ENCODE measurements at regions not wholly inside any gene's neighbourhood (a gene's known extent, or its start where the extent isn't known, plus 50 kb on each side); places are given as distances from the start of the nearest gene placed in this dataset.

DNA sequence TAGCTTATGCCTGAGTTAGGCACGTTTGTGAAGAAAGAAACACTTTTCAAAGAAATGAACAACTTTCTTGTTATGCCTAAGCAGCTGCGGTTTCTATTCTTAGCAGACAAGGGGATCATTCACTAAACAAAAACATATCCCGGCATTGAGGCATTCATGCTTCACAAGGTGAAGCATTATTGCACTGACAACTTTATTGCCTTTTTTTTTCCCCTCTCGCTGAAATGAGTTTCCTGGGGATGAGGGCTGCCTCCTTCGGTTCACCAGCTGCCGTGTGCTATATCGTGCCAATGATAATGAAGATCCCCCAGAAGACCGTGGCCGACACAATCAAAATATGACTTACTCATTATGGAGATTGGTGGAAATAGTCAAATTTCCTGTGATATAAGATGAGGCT is 288.2 kb upstream of the ST6GAL2 start:
- no peak overlapping the region for H3K27ac ChIP-seq (ENCODE audit: low read depth, low read length)
- H3K36me3 ChIP-seq (ENCODE audit: control insufficient read depth, low read length), result no peaks in the 10 kb centered on the region
- no peak overlapping the region for H3K4me3 ChIP-seq (ENCODE audit: low read length)
- H3K4me2 ChIP-seq (ENCODE audit: low read length), result no peak overlapping the region
- no peaks in the 10 kb centered on the region for H3K9me3 ChIP-seq (ENCODE audit: control insufficient read depth, insufficient read depth, low read length)
- no peaks in the 10 kb centered on the region for H4K20me1 ChIP-seq (ENCODE audit: control insufficient read depth, insufficient read depth, low read depth, low read length)
- TF ChIP-seq CTCF (IDR thresholded peaks at IDR 0.05; ENCODE audit: low read depth, low read length, poor library complexity, severe bottlenecking) (no peak), EZH2phosphoT487 (IDR thresholded peaks at IDR 0.05; ENCODE audit: borderline replicate concordance, low read length) (no peak)
- H3K27me3 ChIP-seq (ENCODE audit: control insufficient read depth, low read length), result no peaks in the 10 kb centered on the region
- H3K79me2 ChIP-seq (ENCODE audit: control insufficient read depth, low read length), result no peaks in the 10 kb centered on the region
- no peaks in the 10 kb centered on the region for H3F3A ChIP-seq (ENCODE audit: control insufficient read depth, insufficient read depth)
- H3K4me1 ChIP-seq (ENCODE audit: control insufficient read depth, low read length), result no peaks in the 10 kb centered on the region
- no peaks in the 10 kb centered on the region for H3K9me2 ChIP-seq (replicated peaks; ENCODE audit: control insufficient read depth, low read length)

DNA sequence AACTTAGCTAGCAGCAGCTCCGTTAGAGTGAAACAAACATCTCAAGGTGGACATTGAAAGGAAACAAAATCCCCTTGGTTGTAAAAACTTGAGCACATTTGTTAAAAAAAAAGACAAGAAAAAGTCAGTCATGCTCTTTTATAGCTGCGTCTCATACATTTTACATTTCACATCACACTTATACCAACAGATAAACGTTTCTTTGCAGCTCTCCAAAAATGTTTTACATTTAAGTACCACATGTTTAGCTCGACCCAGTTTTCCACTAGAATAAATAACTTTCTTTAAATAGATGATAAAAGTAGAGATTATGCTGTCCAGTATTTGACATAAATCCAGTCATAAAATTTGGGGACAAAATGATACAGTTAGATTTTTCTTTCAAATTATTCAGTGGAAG is 297.0 kb upstream of the ST6GAL2 start:
- Histone ChIP-seq H3K4me3 (ENCODE audit: low read length) (no peak overlapping the region), H3K9me3 (ENCODE audit: control insufficient read depth, insufficient read depth, low read length) (no peaks in the 10 kb centered on the region), H3K36me3 (ENCODE audit: control insufficient read depth, low read length) (no peaks in the 10 kb centered on the region), H3K79me2 (ENCODE audit: control insufficient read depth, low read length) (no peaks in the 10 kb centered on the region), H3K27me3 (ENCODE audit: control insufficient read depth, low read length) (no peaks in the 10 kb centered on the region), H3F3A (ENCODE audit: control insufficient read depth, insufficient read depth) (no peaks in the 10 kb centered on the region), H3K4me1 (ENCODE audit: control insufficient read depth, low read length) (no peaks in the 10 kb centered on the region), H3K4me2 (ENCODE audit: low read length) (no peak overlapping the region), H3K9me2 (replicated peaks; ENCODE audit: control insufficient read depth, low read length) (no peaks in the 10 kb centered on the region), H3K27ac (ENCODE audit: low read depth, low read length) (no peak overlapping the region), H4K20me1 (ENCODE audit: control insufficient read depth, insufficient read depth, low read depth, low read length) (no peaks in the 10 kb centered on the region)
- no peak for TF ChIP-seq EZH2phosphoT487 (IDR thresholded peaks at IDR 0.05; ENCODE audit: borderline replicate concordance, low read length)
- no peak for TF ChIP-seq CTCF (IDR thresholded peaks at IDR 0.05; ENCODE audit: low read depth, low read length, poor library complexity, severe bottlenecking)

GRCh38 chr2:107187870-107188269 is 301.9 kb upstream of the ST6GAL2 start:
- H3K79me2 ChIP-seq (ENCODE audit: control insufficient read depth, low read length), result no peaks in the 10 kb centered on the region
- TF ChIP-seq EZH2phosphoT487 (IDR thresholded peaks at IDR 0.05; ENCODE audit: borderline replicate concordance, low read length), result no peak
- TF ChIP-seq CTCF (IDR thresholded peaks at IDR 0.05; ENCODE audit: low read depth, low read length, poor library complexity, severe bottlenecking), result no peak
- H3F3A ChIP-seq (ENCODE audit: control insufficient read depth, insufficient read depth), result no peaks in the 10 kb centered on the region
- no peaks in the 10 kb centered on the region for H3K4me1 ChIP-seq (ENCODE audit: control insufficient read depth, low read length)
- no peaks in the 10 kb centered on the region for H3K9me2 ChIP-seq (replicated peaks; ENCODE audit: control insufficient read depth, low read length)
- H3K9me3 ChIP-seq (ENCODE audit: control insufficient read depth, insufficient read depth, low read length), result no peaks in the 10 kb centered on the region
- no peaks in the 10 kb centered on the region for H3K36me3 ChIP-seq (ENCODE audit: control insufficient read depth, low read length)
- H3K27ac ChIP-seq (ENCODE audit: low read depth, low read length), result no peak overlapping the region
- no peak overlapping the region for H3K4me3 ChIP-seq (ENCODE audit: low read length)
- H4K20me1 ChIP-seq (ENCODE audit: control insufficient read depth, insufficient read depth, low read depth, low read length), result no peaks in the 10 kb centered on the region
- no peaks in the 10 kb centered on the region for H3K27me3 ChIP-seq (ENCODE audit: control insufficient read depth, low read length)
- no peak overlapping the region for H3K4me2 ChIP-seq (ENCODE audit: low read length)

- H3K4me3 ChIP-seq (ENCODE audit: low read length), result no peak overlapping the region
- no peaks in the 10 kb centered on the region for H3K9me2 ChIP-seq (replicated peaks; ENCODE audit: control insufficient read depth, low read length)
- TF ChIP-seq EZH2phosphoT487 (IDR thresholded peaks at IDR 0.05; ENCODE audit: borderline replicate concordance, low read length), result no peak
- no peak for TF ChIP-seq CTCF (IDR thresholded peaks at IDR 0.05; ENCODE audit: low read depth, low read length, poor library complexity, severe bottlenecking)
- H4K20me1 ChIP-seq (ENCODE audit: control insufficient read depth, insufficient read depth, low read depth, low read length), result no peaks in the 10 kb centered on the region
- no peak overlapping the region for H3K27ac ChIP-seq (ENCODE audit: low read depth, low read length)
- no peaks in the 10 kb centered on the region for H3K9me3 ChIP-seq (ENCODE audit: control insufficient read depth, insufficient read depth, low read length)
- no peak overlapping the region for H3K4me2 ChIP-seq (ENCODE audit: low read length)
- H3K27me3 ChIP-seq (ENCODE audit: control insufficient read depth, low read length), result no peaks in the 10 kb centered on the region
- no peaks in the 10 kb centered on the region for H3K79me2 ChIP-seq (ENCODE audit: control insufficient read depth, low read length)
- H3K36me3 ChIP-seq (ENCODE audit: control insufficient read depth, low read length), result no peaks in the 10 kb centered on the region
- H3F3A ChIP-seq (ENCODE audit: control insufficient read depth, insufficient read depth), result no peaks in the 10 kb centered on the region
- no peaks in the 10 kb centered on the region for H3K4me1 ChIP-seq (ENCODE audit: control insufficient read depth, low read length)
These were observed 309.7 kb upstream of the ST6GAL2 start for GRCh38 chr2:107195631-107196030.
